SK-N-SH (cell line): ENCODE measurements at regions not wholly inside any gene's neighbourhood (a gene's known extent, or its start where the extent isn't known, plus 50 kb on each side); places are given as distances from the start of the nearest gene placed in this dataset.

ENCODE experiments used
- CTCF ChIA-PET: fragments of 300-600, 350-600 bp; formaldehyde crosslinking; extraction: SDS; loops from one replicate; lab custom pipeline; 2021; lab: Yijun Ruan, JAX
- POLR2A ChIA-PET: fragments of 350-600 bp; sonication (Branson Sonifier 250); formaldehyde crosslinking; extraction: SDS; loops from one replicate; lab custom pipeline; 2020; ENCODE audit warnings: antibody characterized with exemption, inconsistent platforms; lab: Yijun Ruan, JAX
- DNase-seq: peaks from one replicate; pipeline ENCODE4 v3.0.0; 2012
- H2AFZ ChIP-seq: fragments of 200-600 bp; sonication (generic); 2 replicates; pipeline ENCODE4 v1.8.1; 2016; ENCODE audit warnings: antibody characterized with exemption, mild to moderate bottlenecking, low read depth
- H3F3A ChIP-seq: fragments of 200-600 bp; sonication (generic); replicated peaks from 2 replicates; pipeline ENCODE3; 2016; ENCODE audit warnings: antibody characterized with exemption, mild to moderate bottlenecking; ENCODE audit not compliant: insufficient read depth
- H3K27ac ChIP-seq, 2 experiments: fragments of 200-500 bp in 1 of 2; fragments of 200-600 bp in 1 of 2; sonication (Bioruptor generic) in 1 of 2; sonication (generic), shearing (Covaris generic) in 1 of 2; 2 replicates each; pipeline versions ENCODE4 v1.5.1 to v1.6.1; 2014 to 2016; ENCODE audit warnings: low read depth in 2 of 2, inconsistent platforms in 1 of 2, low read length in 1 of 2, mild to moderate bottlenecking in 1 of 2, mixed read lengths in 1 of 2
- H3K27me3 ChIP-seq: fragments of 200-600 bp; sonication (generic), shearing (Covaris generic); 2 replicates; pipeline ENCODE4 v1.6.1; 2016; ENCODE audit warnings: mixed run types; ENCODE audit not compliant: insufficient read depth
- H3K36me3 ChIP-seq, 2 experiments: fragments of 200-500 bp in 1 of 2; fragments of 200-600 bp in 1 of 2; sonication (Bioruptor generic) in 1 of 2; sonication (generic) in 1 of 2; replicated peaks in 1 of 2; 2 replicates each; pipeline versions ENCODE3 to v1.5.1; 2014 to 2016; ENCODE audit warnings: low read length in 1 of 2, mild to moderate bottlenecking in 1 of 2; ENCODE audit not compliant: insufficient read depth in 2 of 2, control insufficient read depth in 1 of 2
- H3K4me1 ChIP-seq, 2 experiments: fragments of 200-500 bp in 1 of 2; fragments of 200-600 bp in 1 of 2; sonication (Bioruptor generic) in 1 of 2; sonication (generic), shearing (Covaris generic) in 1 of 2; 2 replicates each; pipeline versions ENCODE4 v1.5.1 to v1.6.1; 2014 to 2016; ENCODE audit warnings: low read depth in 1 of 2, low read length in 1 of 2, mixed run types in 1 of 2; ENCODE audit not compliant: insufficient read depth in 2 of 2, control insufficient read depth in 1 of 2
- H3K4me2 ChIP-seq: fragments of 200-600 bp; sonication (generic), shearing (Covaris generic); 2 replicates; pipeline ENCODE4 v1.6.1; 2017; ENCODE audit warnings: mixed run types
- H3K4me3 ChIP-seq, 2 experiments: fragments of 200-500 bp in 1 of 2; fragments of 200-600 bp in 1 of 2; sonication (Bioruptor generic) in 1 of 2; sonication (generic), shearing (Covaris generic) in 1 of 2; 2 replicates each; pipeline versions ENCODE4 v1.5.1 to v1.8.1; 2014 to 2016; ENCODE audit warnings: low read depth in 2 of 2, inconsistent platforms in 1 of 2, low read length in 1 of 2, mild to moderate bottlenecking in 1 of 2, mixed read lengths in 1 of 2, moderate library complexity in 1 of 2
- H3K79me2 ChIP-seq: fragments of 200-600 bp; sonication (generic); 2 replicates; pipeline ENCODE4 v1.8.1; 2017; ENCODE audit warnings: mild to moderate bottlenecking; ENCODE audit not compliant: insufficient read depth
- H3K9ac ChIP-seq: fragments of 200-600 bp; sonication (generic); 2 replicates; pipeline ENCODE4 v1.6.1; 2017; ENCODE audit warnings: mixed run types
- H3K9me2 ChIP-seq: fragments of 200-600 bp; sonication (generic); 2 replicates; pipeline ENCODE4 v1.6.1; 2017; ENCODE audit warnings: mixed run types
- H3K9me3 ChIP-seq: fragments of 200-600 bp; sonication (generic); 2 replicates; pipeline ENCODE4 v1.6.1; 2017; ENCODE audit warnings: mixed run types, mild to moderate bottlenecking, moderate library complexity
- H4K20me1 ChIP-seq: fragments of 200-600 bp; sonication (generic); 2 replicates; pipeline ENCODE4 v1.6.1; 2017; ENCODE audit warnings: mild to moderate bottlenecking, mixed run types; ENCODE audit not compliant: insufficient read depth
- CHD2 ChIP-seq: fragments of 150-350 bp; IDR thresholded peaks from 2 replicates; pipeline ENCODE4 v1.6.1; 2018; ENCODE audit warnings: low read length; ENCODE audit not compliant: partially characterized antibody
- ELF1 ChIP-seq: IDR thresholded peaks from 2 replicates; pipeline ENCODE4 v1.4.0; 2012
- EP300 ChIP-seq, 2 experiments: IDR thresholded peaks; 2 replicates each; pipeline versions ENCODE4 v1.4.0 to v1.6.1; 2012; ENCODE audit warnings: borderline replicate concordance in 1 of 2, low read depth in 1 of 2, low read length in 1 of 2
- EZH2phosphoT487 ChIP-seq: fragments of 200-600 bp; sonication (generic); IDR thresholded peaks from 2 replicates; pipeline ENCODE4 v1.6.1; 2017; ENCODE audit warnings: low read depth, mixed run types, mild to moderate bottlenecking, antibody characterized with exemption, moderate library complexity, borderline replicate concordance
- FOSL2 ChIP-seq: IDR thresholded peaks from 2 replicates; pipeline ENCODE4 v1.4.0; 2012; ENCODE audit warnings: low read depth, mild to moderate bottlenecking, moderate library complexity, borderline replicate concordance
- GATA2 ChIP-seq: sonication (generic); formaldehyde crosslinking; IDR thresholded peaks from 2 replicates; pipeline ENCODE4 v1.5.0; 2020; ENCODE audit warnings: mild to moderate bottlenecking, missing genetic modification reagents
- IRF3 ChIP-seq: fragments of 150-350 bp; IDR thresholded peaks from 2 replicates; pipeline ENCODE4 v1.6.1; 2016; ENCODE audit warnings: mild to moderate bottlenecking, low read depth, low read length
- JUND ChIP-seq: IDR thresholded peaks from 2 replicates; pipeline ENCODE4 v1.4.0; 2012
- MAX ChIP-seq: IDR thresholded peaks from 2 replicates; pipeline ENCODE4 v1.4.0; 2012; ENCODE audit warnings: low read depth
- NRF1 ChIP-seq: IDR thresholded peaks from 2 replicates; pipeline ENCODE4 v1.6.1; 2012; ENCODE audit warnings: low read depth, mild to moderate bottlenecking, low read length
- POLR2AphosphoS5 ChIP-seq: IDR thresholded peaks from 2 replicates; pipeline ENCODE4 v1.6.1; 2012; ENCODE audit warnings: low read depth, low read length
- RFX5 ChIP-seq: IDR thresholded peaks from 2 replicates; pipeline ENCODE4 v1.6.1; 2012; ENCODE audit warnings: mild to moderate bottlenecking, improper control_type of control experiment, low read length
- SIN3A ChIP-seq: IDR thresholded peaks from 2 replicates; pipeline ENCODE4 v1.6.1; 2012; ENCODE audit warnings: low read depth, mild to moderate bottlenecking, low read length, moderate library complexity, borderline replicate concordance
- SMC3 ChIP-seq: IDR thresholded peaks from 2 replicates; pipeline ENCODE4 v1.6.1; 2012; ENCODE audit warnings: low read depth, low read length, improper control_type of control experiment
- TAF1 ChIP-seq: IDR thresholded peaks from 2 replicates; pipeline ENCODE4 v1.6.1; 2012; ENCODE audit warnings: low read depth, mild to moderate bottlenecking, low read length, moderate library complexity, borderline replicate concordance
- TCF12 ChIP-seq: IDR thresholded peaks from 2 replicates; pipeline ENCODE4 v1.4.0; 2012
- YY1 ChIP-seq: IDR thresholded peaks from 2 replicates; pipeline ENCODE4 v1.4.0; 2012; ENCODE audit warnings: low read depth, mild to moderate bottlenecking
- TF ChIP-seq, protein P1 (sequence below): IDR thresholded peaks from 2 replicates; pipeline ENCODE4 v1.6.1; 2012; ENCODE audit warnings: mild to moderate bottlenecking, low read depth, low read length, moderate library complexity
- TF ChIP-seq, protein P2 (sequence below): IDR thresholded peaks from 2 replicates; pipeline ENCODE4; 2012
- TF ChIP-seq, protein P3 (sequence below): fragments of 200-600 bp; sonication (generic); IDR thresholded peaks from 2 replicates; pipeline ENCODE4 v1.6.1; 2017; ENCODE audit warnings: antibody characterized with exemption, mild to moderate bottlenecking, moderate library complexity

- POLR2A ChIA-PET = no interaction called here
- no peak for DNase-seq
- no peak overlapping the region for H3K4me2 ChIP-seq
- no peaks in the 10 kb centered on the region for H3K9me2 ChIP-seq
- H3K9me3 ChIP-seq = no peaks in the 10 kb centered on the region
- H3K4me1 ChIP-seq = no peaks in the 10 kb centered on the region
- H4K20me1 ChIP-seq = no peaks in the 10 kb centered on the region
- no peak overlapping the region for H3K27ac ChIP-seq
- TF ChIP-seq SIN3A (no peak), SMC3 (no peak), RFX5 (no peak), NRF1 (no peak), GATA2 (CRISPR knock-in tag) (no peak), TAF1 (no peak), ELF1 (no peak), CHD2 (no peak), TCF12 (no peak), EP300 (IDR thresholded peaks at IDR 0.05; ENCODE audit: borderline replicate concordance in 1 of 2, low read depth in 1 of 2, low read length in 1 of 2) (no peak), IRF3 (no peak), JUND (no peak), FOSL2 (no peak), YY1 (no peak)
- TF ChIP-seq, protein P1, sequence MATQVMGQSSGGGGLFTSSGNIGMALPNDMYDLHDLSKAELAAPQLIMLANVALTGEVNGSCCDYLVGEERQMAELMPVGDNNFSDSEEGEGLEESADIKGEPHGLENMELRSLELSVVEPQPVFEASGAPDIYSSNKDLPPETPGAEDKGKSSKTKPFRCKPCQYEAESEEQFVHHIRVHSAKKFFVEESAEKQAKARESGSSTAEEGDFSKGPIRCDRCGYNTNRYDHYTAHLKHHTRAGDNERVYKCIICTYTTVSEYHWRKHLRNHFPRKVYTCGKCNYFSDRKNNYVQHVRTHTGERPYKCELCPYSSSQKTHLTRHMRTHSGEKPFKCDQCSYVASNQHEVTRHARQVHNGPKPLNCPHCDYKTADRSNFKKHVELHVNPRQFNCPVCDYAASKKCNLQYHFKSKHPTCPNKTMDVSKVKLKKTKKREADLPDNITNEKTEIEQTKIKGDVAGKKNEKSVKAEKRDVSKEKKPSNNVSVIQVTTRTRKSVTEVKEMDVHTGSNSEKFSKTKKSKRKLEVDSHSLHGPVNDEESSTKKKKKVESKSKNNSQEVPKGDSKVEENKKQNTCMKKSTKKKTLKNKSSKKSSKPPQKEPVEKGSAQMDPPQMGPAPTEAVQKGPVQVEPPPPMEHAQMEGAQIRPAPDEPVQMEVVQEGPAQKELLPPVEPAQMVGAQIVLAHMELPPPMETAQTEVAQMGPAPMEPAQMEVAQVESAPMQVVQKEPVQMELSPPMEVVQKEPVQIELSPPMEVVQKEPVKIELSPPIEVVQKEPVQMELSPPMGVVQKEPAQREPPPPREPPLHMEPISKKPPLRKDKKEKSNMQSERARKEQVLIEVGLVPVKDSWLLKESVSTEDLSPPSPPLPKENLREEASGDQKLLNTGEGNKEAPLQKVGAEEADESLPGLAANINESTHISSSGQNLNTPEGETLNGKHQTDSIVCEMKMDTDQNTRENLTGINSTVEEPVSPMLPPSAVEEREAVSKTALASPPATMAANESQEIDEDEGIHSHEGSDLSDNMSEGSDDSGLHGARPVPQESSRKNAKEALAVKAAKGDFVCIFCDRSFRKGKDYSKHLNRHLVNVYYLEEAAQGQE = no peak
- H2AFZ ChIP-seq = peak overlapping the region; percentile 6; the same call in 1 of the 2 replicates
- no peaks in the 10 kb centered on the region for H3K27me3 ChIP-seq
- no peaks in the 10 kb centered on the region for H3K79me2 ChIP-seq
- no peak overlapping the region for H3K4me3 ChIP-seq
- H3F3A ChIP-seq = no peaks in the 10 kb centered on the region
- CTCF ChIA-PET = interaction anchor here (2.6 kb wide), 1 partner anchor 94 kb away, joined by 6 read pairs; no protein-coding TSS in a partner anchor
- H3K9ac ChIP-seq = no peak overlapping the region
- no peaks in the 10 kb centered on the region for H3K36me3 ChIP-seq
Observed at GRCh38 chr7:123060446-123060845, 64.9 kb upstream of the TAS2R16 start.

- H3K4me3 ChIP-seq = no peak overlapping the region
- no peak for DNase-seq
- no peaks in the 10 kb centered on the region for H3F3A ChIP-seq
- H3K9me2 ChIP-seq = no peaks in the 10 kb centered on the region
- no peaks in the 10 kb centered on the region for H3K4me1 ChIP-seq
- H3K79me2 ChIP-seq = no peaks in the 10 kb centered on the region
- H2AFZ ChIP-seq = no peak overlapping the region
- H4K20me1 ChIP-seq = no peaks in the 10 kb centered on the region
- no peak overlapping the region for H3K4me2 ChIP-seq
- H3K27me3 ChIP-seq = no peaks in the 10 kb centered on the region
- H3K27ac ChIP-seq = no peak overlapping the region
- POLR2A ChIA-PET = no interaction called here
- no peak overlapping the region for H3K9ac ChIP-seq
- no peaks in the 10 kb centered on the region for H3K9me3 ChIP-seq
- no peaks in the 10 kb centered on the region for H3K36me3 ChIP-seq
- CTCF ChIA-PET = interaction anchor here (1.1 kb wide), 1 partner anchor 11 kb away, joined by 5 read pairs; no protein-coding TSS in a partner anchor
- TF ChIP-seq POLR2AphosphoS5 = no peak
- no peak for TF ChIP-seq TAF1
- TF ChIP-seq EZH2phosphoT487 = no peak
- no peak for TF ChIP-seq MAX
- TF ChIP-seq, protein P2, sequence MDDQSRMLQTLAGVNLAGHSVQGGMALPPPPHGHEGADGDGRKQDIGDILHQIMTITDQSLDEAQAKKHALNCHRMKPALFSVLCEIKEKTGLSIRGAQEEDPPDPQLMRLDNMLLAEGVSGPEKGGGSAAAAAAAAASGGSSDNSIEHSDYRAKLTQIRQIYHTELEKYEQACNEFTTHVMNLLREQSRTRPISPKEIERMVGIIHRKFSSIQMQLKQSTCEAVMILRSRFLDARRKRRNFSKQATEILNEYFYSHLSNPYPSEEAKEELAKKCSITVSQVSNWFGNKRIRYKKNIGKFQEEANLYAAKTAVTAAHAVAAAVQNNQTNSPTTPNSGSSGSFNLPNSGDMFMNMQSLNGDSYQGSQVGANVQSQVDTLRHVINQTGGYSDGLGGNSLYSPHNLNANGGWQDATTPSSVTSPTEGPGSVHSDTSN = no peak
- TF ChIP-seq, protein P3, sequence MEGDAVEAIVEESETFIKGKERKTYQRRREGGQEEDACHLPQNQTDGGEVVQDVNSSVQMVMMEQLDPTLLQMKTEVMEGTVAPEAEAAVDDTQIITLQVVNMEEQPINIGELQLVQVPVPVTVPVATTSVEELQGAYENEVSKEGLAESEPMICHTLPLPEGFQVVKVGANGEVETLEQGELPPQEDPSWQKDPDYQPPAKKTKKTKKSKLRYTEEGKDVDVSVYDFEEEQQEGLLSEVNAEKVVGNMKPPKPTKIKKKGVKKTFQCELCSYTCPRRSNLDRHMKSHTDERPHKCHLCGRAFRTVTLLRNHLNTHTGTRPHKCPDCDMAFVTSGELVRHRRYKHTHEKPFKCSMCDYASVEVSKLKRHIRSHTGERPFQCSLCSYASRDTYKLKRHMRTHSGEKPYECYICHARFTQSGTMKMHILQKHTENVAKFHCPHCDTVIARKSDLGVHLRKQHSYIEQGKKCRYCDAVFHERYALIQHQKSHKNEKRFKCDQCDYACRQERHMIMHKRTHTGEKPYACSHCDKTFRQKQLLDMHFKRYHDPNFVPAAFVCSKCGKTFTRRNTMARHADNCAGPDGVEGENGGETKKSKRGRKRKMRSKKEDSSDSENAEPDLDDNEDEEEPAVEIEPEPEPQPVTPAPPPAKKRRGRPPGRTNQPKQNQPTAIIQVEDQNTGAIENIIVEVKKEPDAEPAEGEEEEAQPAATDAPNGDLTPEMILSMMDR = no peak
- no peak for TF ChIP-seq YY1
- TF ChIP-seq EP300 (IDR thresholded peaks at IDR 0.05; ENCODE audit: borderline replicate concordance in 1 of 2, low read depth in 1 of 2, low read length in 1 of 2) = no peak
- TF ChIP-seq SIN3A = no peak
- TF ChIP-seq ELF1 = no peak
- no peak for TF ChIP-seq JUND
- TF ChIP-seq NRF1 = no peak
Observed at GRCh38 chr7:123057911-123058310, 62.4 kb upstream of the TAS2R16 start.
